A673 (cell line): ENCODE measurements at regions not wholly inside any gene's neighbourhood (a gene's known extent, or its start where the extent isn't known, plus 50 kb on each side); places are given as distances from the start of the nearest gene placed in this dataset.

Experiments
- BruUV-seq: library from RNA; stranded (reverse); fragments of 400-500 nt; replicated peaks from 2 replicates; lab custom pipeline; 2021; lab: Mats Ljungman, UMichigan
- CTCF ChIA-PET: fragments of 300-600 bp; sonication (Branson Sonifier 250); formaldehyde crosslinking; loops from one replicate; lab custom pipeline; 2022; ENCODE audit warnings: antibody characterized with exemption; lab: Charles Lee
- POLR2A ChIA-PET: fragments of 300-600 bp; sonication (Branson Sonifier 250); formaldehyde crosslinking; loops from one replicate; lab custom pipeline; 2022; ENCODE audit warnings: antibody characterized with exemption; ENCODE audit not compliant: low non-redundant PET; lab: Charles Lee
- DNase-seq: peaks from one replicate; pipeline ENCODE4 v3.0.0-alpha.2; 2015; ENCODE audit warnings: low spot score
- H3K27ac ChIP-seq: fragments of 200-600 bp; sonication (generic); 2 replicates; pipeline ENCODE4 v1.5.1; 2016; ENCODE audit warnings: mixed run types, low read depth, mild to moderate bottlenecking, mixed read lengths, antibody characterized with exemption, low read length; ENCODE audit not compliant: poor library complexity, severe bottlenecking
- H3K27me3 ChIP-seq: fragments of 200-600 bp; sonication (generic); replicated peaks from 2 replicates; pipeline ENCODE4 v1.6.1; 2017; ENCODE audit warnings: mixed run types, low read depth, mild to moderate bottlenecking, mixed read lengths, antibody characterized with exemption, low read length; ENCODE audit not compliant: insufficient read depth, poor library complexity
- H3K36me3 ChIP-seq: fragments of 200-600 bp; sonication (generic); 2 replicates; pipeline ENCODE4 v1.6.1; 2016; ENCODE audit warnings: mixed run types, mild to moderate bottlenecking, mixed read lengths, antibody characterized with exemption, low read length; ENCODE audit not compliant: insufficient read depth, poor library complexity, severe bottlenecking
- H3K4me1 ChIP-seq: fragments of 200-600 bp; sonication (generic); 2 replicates; pipeline ENCODE4 v1.6.1; 2017; ENCODE audit warnings: mixed run types, mild to moderate bottlenecking, mixed read lengths, antibody characterized with exemption, low read length; ENCODE audit not compliant: insufficient read depth, poor library complexity, severe bottlenecking
- H3K4me3 ChIP-seq: fragments of 200-600 bp; sonication (generic); 2 replicates; pipeline ENCODE4 v1.5.1; 2016; ENCODE audit warnings: low read depth, mixed run types, mild to moderate bottlenecking, mixed read lengths, low read length; ENCODE audit not compliant: poor library complexity, severe bottlenecking
- H3K9me3 ChIP-seq: fragments of 200-600 bp; sonication (generic); 2 replicates; pipeline ENCODE4 v1.6.1; 2016; ENCODE audit warnings: mixed run types, low read depth, mild to moderate bottlenecking, mixed read lengths, antibody characterized with exemption, low read length; ENCODE audit not compliant: poor library complexity, severe bottlenecking
- EZH2 ChIP-seq: fragments of 200-600 bp; sonication (generic); IDR thresholded peaks from 2 replicates; pipeline ENCODE4 v1.6.1; 2017; ENCODE audit warnings: borderline replicate concordance, low read depth, mild to moderate bottlenecking, mixed read lengths, antibody characterized with exemption, low read length; ENCODE audit not compliant: poor library complexity, severe bottlenecking
- intact Hi-C: fragments of 100-400 bp; cut with micrococcal nuclease; formaldehyde crosslinking; loops from one replicate; pipeline ENCODE4 v1.10.0; 2022; ENCODE audit not compliant: unreplicated experiment
- TF ChIP-seq, protein P1 (sequence below): fragments of 300-800, 200-600 bp; sonication (generic); conservative IDR thresholded peaks from 2 replicates; pipeline ENCODE4 v1.5.1; 2017; ENCODE audit warnings: low read depth, mild to moderate bottlenecking, antibody characterized with exemption, low read length, moderate library complexity, mixed read lengths

- Histone ChIP-seq H3K9me3 (no peaks in the 10 kb centered on the region), H3K27ac (no peak overlapping the region), H3K4me3 (no peak overlapping the region), H3K27me3 (no peaks in the 10 kb centered on the region), H3K36me3 (no peaks in the 10 kb centered on the region), H3K4me1 (peaks cover 3% of the 10 kb centered on the region)
- no peak for DNase-seq
- TF ChIP-seq, protein P1, sequence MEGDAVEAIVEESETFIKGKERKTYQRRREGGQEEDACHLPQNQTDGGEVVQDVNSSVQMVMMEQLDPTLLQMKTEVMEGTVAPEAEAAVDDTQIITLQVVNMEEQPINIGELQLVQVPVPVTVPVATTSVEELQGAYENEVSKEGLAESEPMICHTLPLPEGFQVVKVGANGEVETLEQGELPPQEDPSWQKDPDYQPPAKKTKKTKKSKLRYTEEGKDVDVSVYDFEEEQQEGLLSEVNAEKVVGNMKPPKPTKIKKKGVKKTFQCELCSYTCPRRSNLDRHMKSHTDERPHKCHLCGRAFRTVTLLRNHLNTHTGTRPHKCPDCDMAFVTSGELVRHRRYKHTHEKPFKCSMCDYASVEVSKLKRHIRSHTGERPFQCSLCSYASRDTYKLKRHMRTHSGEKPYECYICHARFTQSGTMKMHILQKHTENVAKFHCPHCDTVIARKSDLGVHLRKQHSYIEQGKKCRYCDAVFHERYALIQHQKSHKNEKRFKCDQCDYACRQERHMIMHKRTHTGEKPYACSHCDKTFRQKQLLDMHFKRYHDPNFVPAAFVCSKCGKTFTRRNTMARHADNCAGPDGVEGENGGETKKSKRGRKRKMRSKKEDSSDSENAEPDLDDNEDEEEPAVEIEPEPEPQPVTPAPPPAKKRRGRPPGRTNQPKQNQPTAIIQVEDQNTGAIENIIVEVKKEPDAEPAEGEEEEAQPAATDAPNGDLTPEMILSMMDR: no peak
- TF ChIP-seq EZH2: no peak
- no TSS peak for BruUV-seq
- CTCF ChIA-PET: no interaction called here
- POLR2A ChIA-PET: no interaction called here
- intact Hi-C loops: no loop called here
These were observed 50.8 kb upstream of the ANP32A start for GRCh38 chr15:68871507-68871906.

GRCh38 chr15:68874788-68875187, 54.1 kb upstream of the ANP32A start:
- peaks cover 3% of the 10 kb centered on the region for H3K4me1 ChIP-seq
- intact Hi-C loops: loop anchor here (1.0 to 5.0 kb wide), 4 partner anchors 92 to 567 kb away; no protein-coding TSS in a partner anchor
- POLR2A ChIA-PET: no interaction called here
- TF ChIP-seq, protein P1: no peak; the same call in 1 of the 2 replicates
- no peak for TF ChIP-seq EZH2
- H3K4me3 ChIP-seq: no peak overlapping the region
- H3K36me3 ChIP-seq: no peaks in the 10 kb centered on the region
- no peak for DNase-seq
- no peaks in the 10 kb centered on the region for H3K27me3 ChIP-seq
- H3K27ac ChIP-seq: no peak overlapping the region
- CTCF ChIA-PET: interaction anchor here (0.8 to 2.2 kb wide), 7 partner anchors 10 to 622 kb away, joined by 3 to 18 read pairs (median 7); no protein-coding TSS in a partner anchor
- no TSS peak for BruUV-seq
- no peaks in the 10 kb centered on the region for H3K9me3 ChIP-seq

GRCh38 chr15:68875377-68876116, 54.8 kb upstream of the SPESP1 start:
- intact Hi-C loops: loop anchor here (1.0 to 5.0 kb wide), 4 partner anchors 93 to 568 kb away; no protein-coding TSS in a partner anchor
- ChIA-PET POLR2A (no interaction called here), CTCF (interaction anchor here (0.6 to 2.6 kb wide), 26 partner anchors 10 to 623 kb away, joined by 3 to 18 read pairs (median 6); no protein-coding TSS in a partner anchor)
- H3K27ac ChIP-seq: no peak overlapping the region
- no TSS peak for BruUV-seq
- peak; percentile 93 for DNase-seq
- peak overlapping the region; percentile 41 for H3K4me3 ChIP-seq
- H3K9me3 ChIP-seq: no peaks in the 10 kb centered on the region
- H3K4me1 ChIP-seq: peaks cover 3% of the 10 kb centered on the region
- H3K36me3 ChIP-seq: no peaks in the 10 kb centered on the region
- no peaks in the 10 kb centered on the region for H3K27me3 ChIP-seq
- TF ChIP-seq, protein P1: peak; percentile 86
- no peak for TF ChIP-seq EZH2
